NCI-H1930 (cell line): ENCODE measurements at regions not wholly inside any gene's neighbourhood (a gene's known extent, or its start where the extent isn't known, plus 50 kb on each side); places are given as distances from the start of the nearest gene placed in this dataset.
"Not testable (repeated sequence)": the region's sequence is repeated elsewhere in the genome, so short reads cannot be mapped to it uniquely, and the experiment has no call there.

Experiments used
- DNase-seq, 2 experiments: peaks; one replicate each; lab custom pipeline; 2025; lab: John Stamatoyannopoulos, UW

DNA sequence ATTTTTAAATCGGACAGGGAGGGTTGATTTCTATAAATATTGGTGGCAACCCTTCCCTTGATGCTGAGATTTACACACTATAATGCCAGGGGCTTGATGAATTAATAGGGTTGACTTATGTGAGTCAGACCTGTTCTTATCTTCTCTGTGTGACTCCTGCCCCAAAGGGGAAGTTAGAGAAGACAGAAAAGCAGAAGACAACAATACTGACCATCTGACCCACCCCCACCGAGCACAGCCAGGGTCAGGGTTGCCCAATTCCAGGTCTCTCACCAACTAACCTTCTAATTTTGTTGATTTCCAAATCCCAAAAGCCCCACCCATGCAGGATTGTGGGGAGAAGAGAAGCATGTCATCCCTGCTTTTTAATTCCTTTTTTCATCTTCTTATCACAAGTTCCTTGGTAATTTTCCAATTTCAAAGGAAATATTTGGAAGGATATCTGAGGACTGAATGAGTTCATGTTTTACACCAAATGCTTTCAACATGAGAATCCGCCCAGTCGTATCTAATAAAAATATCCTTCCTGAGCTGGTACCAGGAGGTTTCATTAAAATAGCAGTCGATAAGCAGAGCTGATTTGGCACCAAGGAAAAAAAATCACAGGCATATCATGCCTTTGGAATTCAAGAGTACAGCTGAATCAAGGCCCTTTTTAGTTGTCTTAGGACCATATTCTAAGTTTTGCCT, 603.4 kb upstream of the CDH11 start:
- DNase-seq, result no peak

DNA sequence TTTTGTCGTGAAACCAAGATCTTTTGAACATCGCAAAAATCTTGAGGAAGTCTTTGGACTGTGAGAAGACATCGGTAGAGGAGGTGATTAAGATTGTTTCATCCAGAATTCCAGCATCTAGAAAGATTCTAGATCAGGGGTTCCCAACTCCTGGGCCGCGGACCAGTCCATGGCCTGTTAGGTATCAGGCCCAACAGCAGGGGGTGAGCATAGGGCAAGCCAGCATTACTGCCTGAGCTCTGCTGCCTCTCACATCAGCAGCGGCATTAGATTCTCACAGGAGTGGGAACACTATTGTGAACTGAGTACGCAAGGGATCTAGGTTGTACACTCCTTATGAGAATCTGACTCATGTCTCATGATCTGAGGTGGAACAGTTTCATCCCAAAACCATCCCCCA, 600.6 kb upstream of the CDH11 start:
- DNase-seq, result no peak

DNA sequence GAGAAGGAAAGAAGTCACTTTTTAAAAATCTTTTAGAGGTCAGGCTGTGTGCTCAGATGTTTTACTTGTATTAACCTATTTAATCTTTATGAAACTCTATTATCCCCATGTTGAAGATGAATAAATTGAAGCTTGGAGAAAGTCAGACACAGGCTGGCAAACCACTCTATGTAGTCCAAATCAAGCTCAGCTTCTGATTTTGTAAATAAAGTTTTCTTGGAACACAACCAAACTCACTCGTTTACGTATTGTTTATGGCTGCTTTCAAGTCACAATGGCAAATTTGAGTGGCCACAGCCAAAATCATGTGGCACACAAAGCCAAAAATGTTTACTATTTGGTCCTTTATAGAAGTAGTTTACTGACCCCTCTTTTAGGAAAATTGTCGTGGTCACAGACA, 596.0 kb upstream of the CDH11 start:
- no peak for DNase-seq

- no peak for DNase-seq
These were observed 595.2 kb upstream of the CDH11 start for GRCh38 chr16:65716737-65717700.

GRCh38 chr16:65713181-65713808, 591.4 kb upstream of the CDH11 start:
- DNase-seq, result no peak

- no peak for DNase-seq
These were observed 588.2 kb upstream of the CDH11 start for GRCh38 chr16:65710107-65710506.

DNA sequence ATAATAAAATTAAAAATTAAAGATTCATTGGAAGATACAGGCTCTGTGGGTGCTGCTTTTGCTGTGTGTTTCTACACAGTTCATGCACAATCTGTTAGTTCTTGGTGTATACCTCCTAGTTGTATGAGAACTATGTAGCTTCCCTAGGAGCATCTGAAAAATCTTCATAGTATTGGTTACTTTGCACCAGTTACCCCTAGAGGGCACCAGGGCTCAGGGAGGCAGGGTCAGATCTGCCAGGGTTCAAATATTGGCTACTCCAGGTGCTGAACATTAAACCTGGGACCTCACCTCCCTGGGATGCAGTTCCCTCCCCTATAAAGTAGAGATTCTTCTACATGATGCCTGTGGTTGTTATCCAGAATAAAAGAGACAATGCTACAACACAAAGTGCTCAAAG, 583.0 kb upstream of the CDH11 start:
- no peak for DNase-seq

GRCh38 chr16:65702707-65703402, 581.0 kb upstream of the CDH11 start:
- DNase-seq, result no peak

DNA sequence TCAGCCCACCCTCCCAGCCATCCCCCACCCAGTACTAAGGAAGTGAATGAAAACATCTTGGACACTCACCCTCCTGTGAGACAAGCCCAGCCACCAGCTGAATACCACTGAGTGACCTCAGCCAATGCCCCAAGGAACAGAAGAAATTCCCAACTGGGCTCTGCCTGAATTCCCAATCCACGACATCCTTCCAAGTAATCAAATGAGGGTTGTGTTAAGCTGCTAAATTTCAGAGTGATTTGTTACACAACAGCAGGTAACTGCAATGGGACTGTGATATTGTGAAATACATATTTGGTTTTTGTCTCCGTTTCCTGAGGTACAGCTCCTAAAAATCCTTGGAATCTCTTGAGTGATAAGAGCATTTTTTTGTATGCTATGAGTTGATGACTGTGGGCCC, 578.7 kb upstream of the CDH11 start:
- no peak for DNase-seq

DNA sequence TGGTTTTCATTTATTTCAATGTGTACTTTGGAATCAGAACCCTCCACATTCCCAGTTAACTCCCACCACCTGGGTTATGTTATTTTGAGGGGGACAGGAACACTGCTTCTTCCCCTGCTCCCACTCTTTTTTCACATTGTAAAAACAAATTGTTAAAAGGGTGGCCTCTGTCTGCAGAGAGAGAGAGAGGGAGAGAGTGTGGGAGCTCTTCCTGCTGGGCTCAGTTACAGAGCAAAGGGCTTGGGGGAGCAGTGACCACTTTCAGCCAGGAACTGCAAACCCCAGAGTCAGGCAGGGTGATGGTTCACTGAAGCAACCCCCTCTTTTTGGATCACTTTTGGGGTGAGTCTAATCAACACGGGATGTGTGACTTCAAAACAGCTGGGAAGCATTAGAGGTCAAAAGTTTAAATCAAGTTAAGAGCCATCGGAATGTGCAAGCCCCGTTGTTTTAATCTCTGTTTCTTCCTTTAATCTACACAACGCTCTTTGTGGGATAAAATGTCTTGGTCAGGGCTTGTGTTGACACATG, 577.0 kb upstream of the CDH11 start:
- DNase-seq, result no peak

- no peak for DNase-seq
These were observed 575.7 kb upstream of the CDH11 start for GRCh38 chr16:65697521-65697920.

DNA sequence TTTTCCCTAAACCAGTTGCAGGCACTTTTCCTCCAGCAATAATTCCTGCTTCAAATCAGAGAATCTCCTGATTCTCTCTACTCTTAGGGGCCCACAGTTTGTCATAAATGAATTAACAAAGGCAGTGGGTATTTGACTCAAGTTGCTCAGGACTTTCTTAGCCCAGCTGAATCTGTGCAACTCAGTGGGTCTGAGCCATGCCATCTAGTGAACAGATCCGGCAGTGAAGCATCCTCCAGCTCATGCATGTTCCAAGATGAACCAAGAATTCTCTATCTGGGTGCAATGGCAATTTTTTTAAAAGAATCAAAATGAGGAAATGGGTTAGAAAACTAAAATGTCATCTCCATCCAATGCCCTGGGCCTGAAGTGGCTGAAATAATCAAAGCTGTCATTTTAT, 575.2 kb upstream of the CDH11 start:
- DNase-seq, result no peak

- not testable (repeated sequence) for DNase-seq
These were observed 570.0 kb upstream of the CDH11 start for GRCh38 chr16:65691846-65692245.

DNA sequence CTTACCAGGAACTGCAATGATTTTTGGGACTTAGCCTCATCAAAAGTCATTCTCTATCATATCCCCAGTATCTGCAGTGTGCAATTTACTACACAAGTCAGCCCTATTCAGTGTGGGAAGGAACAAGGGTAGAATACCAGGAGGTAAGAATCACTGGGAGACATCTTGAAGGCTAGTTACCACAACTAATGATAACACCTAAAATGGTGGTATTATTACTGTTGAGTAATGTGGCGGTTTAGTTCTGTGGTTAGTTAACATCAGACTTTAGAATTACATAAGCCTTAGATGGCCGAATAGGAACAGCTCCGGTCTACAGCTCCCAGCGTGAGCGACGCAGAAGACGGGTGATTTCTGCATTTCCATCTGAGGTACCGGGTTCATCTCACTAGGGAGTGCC, 567.9 kb upstream of the CDH11 start:
- DNase-seq, result no peak

DNA sequence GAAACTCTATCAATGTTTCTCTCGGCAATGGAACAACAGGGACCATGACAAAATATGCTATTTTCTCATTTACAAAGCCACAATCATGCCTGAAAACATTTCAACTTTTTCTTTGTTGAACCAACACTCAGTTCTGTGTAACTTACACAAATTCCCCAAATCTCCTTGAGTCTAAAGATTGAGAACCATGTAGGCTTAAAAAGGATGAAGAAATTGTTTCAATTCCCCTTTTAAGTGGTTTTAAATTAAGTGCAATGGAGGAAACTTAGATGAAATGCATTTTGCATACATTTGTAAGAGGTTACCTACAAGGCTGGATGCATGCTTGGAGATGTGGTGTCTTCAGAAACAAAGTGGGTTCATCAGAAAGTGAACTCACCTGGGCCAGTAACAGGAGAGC, 566.4 kb upstream of the CDH11 start:
- no peak for DNase-seq

GRCh38 chr16:65684230-65684629, 562.4 kb upstream of the CDH11 start:
- DNase-seq, result no peak

DNA sequence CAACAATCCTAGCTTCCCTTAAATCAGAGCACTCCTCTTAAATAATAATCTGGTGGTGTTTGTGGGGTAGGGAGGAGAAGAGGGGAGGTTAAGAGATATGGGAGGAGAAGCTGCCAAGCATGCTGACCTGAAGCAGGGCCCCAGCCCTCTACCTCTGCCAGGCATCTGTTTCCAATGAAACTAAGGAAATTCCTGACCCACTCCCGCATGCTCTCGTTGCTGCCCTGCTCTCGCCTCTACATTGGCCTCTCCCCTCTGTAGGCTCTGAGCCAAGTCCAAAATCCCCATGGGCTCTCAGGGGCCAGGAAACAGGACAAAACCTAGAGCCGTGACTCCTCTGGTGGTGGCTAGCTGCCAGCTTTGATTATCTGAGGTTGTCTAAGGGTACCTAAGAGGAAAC, 559.5 kb upstream of the CDH11 start:
- no peak for DNase-seq

DNA sequence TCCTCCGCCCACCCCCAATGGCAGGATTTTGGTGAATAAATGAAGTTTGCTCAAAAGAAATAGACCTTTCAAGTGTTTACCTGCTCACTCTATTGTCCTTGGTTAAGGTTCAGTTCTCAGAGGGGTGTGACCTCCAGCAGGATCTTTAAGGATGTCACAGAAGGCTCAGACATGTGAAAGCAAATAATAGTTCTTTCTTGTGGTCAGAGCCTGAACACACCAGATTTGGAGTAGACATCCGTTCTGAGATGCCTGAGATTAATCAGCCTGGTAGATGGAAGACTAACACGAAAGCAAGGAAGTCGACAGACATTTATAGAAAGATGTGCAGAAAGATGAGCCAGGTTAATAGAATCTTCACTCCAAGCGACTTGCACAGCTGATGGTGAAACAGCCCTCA, 557.9 kb upstream of the CDH11 start:
- DNase-seq, result no peak

GRCh38 chr16:65675161-65675560, 553.3 kb upstream of the CDH11 start:
- DNase-seq, result no peak

- DNase-seq, result no peak
These were observed 551.1 kb upstream of the CDH11 start for GRCh38 chr16:65672960-65673359.

- no peak for DNase-seq
These were observed 549.2 kb upstream of the CDH11 start for GRCh38 chr16:65671071-65671470.

GRCh38 chr16:65668064-65668595, 546.3 kb upstream of the CDH11 start:
- no peak for DNase-seq
